GM19324 (cell line): ENCODE measurements at regions not wholly inside any gene's neighbourhood (a gene's known extent, or its start where the extent isn't known, plus 50 kb on each side); places are given as distances from the start of the nearest gene placed in this dataset.
"Not testable (repeated sequence)": the region's sequence is repeated elsewhere in the genome, so short reads cannot be mapped to it uniquely, and the experiment has no call there.

Source experiments
- ATAC-seq: cut with Tn5 transposase; IDR thresholded peaks from one replicate; pipeline ENCODE4 v1.9.1; 2021; ENCODE audit warnings: mild to moderate bottlenecking, moderate library complexity; ENCODE audit not compliant: unreplicated experiment, low FRiP score

- no peak for ATAC-seq
Measured at GRCh38 chr21:35206141-35207125, 157.3 kb upstream of the RUNX1 start.

DNA sequence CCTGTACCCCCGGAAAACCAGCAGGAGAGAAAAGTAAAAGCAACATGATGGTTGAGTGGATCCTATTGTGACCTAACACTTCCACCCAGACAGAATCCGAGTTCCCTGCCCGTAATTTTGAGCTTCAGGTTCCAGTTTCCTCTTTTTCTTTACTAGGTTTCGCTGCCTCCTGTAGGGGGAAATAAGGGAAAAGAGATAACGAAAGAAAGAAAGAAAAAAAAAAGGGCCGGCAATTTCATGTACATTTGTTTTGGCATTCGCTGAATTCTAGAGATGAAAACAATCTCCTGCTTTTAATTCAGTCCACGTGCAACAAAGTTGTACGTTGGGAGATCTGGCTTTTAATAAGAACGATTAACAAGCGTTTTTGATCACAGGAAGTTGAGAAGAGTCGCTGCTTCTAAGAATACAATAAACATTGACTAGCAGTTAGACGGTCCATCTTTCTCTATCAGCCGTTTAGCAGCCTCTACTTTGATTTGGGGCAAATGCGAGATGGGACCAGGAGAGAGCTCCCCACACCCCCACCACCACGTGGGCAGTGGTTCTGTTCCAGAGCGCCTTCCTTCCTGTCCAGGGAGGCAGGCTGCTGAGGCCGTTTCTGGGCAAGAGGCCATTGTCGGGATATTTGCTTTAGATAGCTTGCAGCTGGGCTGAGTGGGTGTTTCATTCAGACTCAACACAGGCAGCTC, 155.9 kb upstream of the RUNX1 start:
- no peak for ATAC-seq

- ATAC-seq, result no peak
Measured at GRCh38 chr21:35204125-35204524, 155.0 kb upstream of the RUNX1 start.

DNA sequence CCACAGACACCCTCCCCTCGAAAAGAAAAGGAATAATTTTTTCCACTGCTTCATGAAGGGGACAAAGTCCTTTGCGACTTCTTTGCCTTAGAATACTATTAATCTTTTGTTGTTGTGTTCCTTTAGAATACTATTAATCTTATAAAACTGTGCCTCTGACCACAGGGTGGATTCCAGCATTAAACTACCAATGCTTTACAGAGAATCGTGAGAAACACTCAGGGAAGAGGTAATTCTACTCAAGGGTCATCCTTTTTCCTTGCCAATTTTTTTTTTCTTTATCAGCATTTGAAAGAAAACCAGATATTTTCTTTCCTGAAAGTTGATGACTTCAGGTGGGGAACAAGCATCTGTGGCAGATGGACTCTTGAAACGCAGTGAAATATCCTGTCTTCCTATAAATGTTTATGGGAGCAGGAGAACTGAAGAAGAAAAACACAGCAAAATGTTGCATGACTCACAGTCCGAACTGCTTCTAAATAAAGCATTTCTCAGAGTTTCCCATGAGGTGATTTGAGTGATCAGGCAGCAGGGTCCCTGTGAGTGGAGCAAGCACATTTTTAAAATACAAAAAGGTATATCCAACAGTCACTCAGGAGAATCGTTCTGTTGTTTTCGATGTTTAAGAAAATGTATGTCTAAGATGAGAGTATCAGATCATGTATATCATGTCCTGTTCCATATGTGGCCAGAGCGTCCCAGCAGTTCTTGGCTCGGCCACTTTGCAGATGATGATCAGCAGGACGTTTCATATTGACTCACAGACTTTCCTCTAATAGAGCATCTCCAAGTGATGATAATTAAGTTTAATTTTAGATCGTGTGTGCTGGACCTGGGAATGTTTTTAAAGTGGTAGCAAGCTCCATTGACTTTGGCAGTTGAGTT, 154.2 kb upstream of the RUNX1 start:
- ATAC-seq, result no peak

GRCh38 chr21:35202431-35202830, 153.3 kb upstream of the RUNX1 start:
- no peak for ATAC-seq

DNA sequence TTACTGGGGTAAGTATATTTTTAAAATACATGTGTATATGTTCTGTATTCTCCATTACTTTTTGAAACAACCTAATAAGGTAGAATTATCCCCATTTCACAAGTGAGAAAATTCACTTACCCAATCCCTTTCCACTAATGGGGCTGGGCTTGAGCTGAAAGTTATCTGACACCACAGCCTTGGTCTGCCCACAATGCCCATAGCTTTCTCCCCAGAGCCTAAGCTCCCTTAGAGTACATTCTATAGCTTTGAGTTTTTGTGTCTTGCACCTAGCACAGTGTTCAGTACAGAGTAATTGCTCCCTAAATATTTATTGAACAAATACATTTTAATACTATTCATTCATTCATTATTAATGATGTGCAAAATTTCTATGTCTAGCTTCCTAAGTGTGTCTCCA, 152.7 kb upstream of the RUNX1 start:
- no peak for ATAC-seq

DNA sequence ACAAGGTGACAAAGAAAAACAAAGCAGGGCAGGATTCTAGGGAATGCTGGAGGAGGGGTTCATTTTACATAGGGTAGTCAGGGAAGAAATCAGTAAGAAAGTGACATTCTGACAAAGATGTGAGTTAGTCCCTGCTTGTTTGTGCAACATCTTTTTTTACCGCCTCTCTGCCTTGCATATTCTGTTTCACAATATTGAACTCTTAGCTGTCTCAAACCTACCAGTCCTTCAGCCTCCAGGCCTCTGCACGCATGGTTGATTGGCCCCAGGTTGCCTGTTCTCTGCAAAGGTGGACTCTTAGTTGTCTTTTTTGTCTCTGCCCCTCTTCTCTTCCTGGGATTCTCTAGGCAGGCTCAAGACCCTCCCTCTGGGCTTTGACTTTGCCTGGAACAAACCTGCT, 152.2 kb upstream of the RUNX1 start:
- ATAC-seq, result no peak

DNA sequence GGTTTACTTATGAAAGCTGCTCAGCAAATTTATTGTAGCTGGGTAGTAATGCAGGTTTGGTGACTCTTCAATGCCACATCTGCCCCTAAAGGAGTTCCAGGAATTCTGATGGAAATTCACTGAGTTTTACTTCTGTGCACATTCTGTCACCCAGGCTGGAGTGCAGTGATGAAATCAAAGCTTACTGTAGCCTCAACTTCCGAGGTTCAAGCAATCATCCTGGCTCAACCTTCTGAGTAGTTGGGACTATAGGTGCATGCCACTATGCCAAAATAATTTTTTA, 150.6 kb upstream of the RUNX1 start:
- ATAC-seq, result no peak

DNA sequence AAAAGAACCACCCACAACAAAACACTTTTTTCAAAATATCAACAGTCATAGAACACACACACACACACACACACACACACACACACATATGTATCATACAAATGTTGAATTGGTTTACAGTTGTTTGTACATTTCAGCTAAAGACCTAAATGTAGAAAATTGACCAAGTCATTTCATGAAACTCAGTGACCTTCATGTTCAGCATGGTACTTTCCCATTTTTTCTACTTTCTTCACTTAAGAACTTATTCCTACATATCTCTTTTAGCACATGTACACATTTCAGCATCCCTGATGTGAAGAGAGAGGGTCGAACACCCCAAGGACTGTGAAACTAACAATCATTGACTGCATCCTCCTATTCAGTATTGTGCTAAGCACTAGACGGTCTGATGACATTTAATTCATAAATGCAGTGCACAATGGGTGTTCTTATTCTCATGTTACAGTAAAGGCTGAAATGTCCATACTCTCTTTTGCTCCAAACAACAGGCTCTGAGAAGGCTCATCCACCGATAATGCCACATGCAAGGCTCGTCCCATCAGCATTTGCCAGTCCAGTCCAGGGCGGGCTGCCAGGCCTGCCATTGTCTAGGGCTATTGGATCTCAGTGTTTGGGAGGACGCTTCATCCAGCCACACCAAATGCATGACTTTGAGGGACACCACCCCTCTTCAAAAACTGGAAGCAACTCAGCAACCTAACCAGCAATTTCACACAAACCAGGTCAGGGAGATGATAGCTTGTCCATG, 150.1 kb upstream of the RUNX1 start:
- no peak for ATAC-seq

- no peak for ATAC-seq
Measured at GRCh38 chr21:35198565-35198964, 149.5 kb upstream of the RUNX1 start.

DNA sequence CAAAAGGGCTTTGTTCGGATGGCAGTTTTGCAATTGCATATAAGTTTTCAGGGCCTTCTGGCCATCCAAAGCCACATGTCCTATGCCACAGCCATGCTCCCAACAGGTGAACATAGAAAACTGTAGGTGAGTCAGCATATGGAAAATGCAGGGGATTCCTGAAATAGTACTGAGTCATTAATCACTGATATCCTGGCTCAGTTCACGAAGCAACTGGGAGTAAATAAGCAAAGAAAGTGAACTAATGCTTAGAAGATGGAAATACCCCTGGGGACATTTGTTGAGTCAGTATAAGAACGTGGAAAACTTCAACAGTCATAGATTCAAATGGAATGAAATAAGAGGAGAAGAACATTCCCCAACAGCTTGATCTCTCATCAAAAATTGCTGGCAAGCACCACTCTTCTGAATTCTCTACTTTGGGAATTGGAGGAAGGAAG, 148.9 kb upstream of the RUNX1 start:
- no peak for ATAC-seq

- no peak for ATAC-seq
Measured at GRCh38 chr21:35197191-35197590, 148.1 kb upstream of the RUNX1 start.

GRCh38 chr21:35196128-35196527, 147.0 kb upstream of the RUNX1 start:
- no peak for ATAC-seq

DNA sequence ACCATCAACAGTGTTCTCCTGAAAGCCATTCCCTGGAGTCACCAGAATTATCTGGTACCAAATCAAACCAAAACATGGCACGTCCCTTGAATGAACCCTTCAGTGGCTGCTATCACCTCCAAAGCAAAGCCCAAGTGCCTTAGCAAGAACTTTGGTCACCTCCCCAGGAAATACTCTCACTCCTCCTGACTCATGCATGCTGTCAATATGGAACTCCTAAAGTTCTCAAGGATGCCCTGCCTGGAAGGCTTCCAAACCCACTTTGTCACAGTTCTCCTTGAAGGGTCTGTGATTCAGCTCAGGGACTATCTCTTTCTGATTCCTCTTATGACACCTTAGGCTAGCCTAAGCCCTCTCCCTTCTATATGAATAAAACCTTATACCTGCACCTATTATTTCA, 146.1 kb upstream of the RUNX1 start:
- ATAC-seq, result no peak

DNA sequence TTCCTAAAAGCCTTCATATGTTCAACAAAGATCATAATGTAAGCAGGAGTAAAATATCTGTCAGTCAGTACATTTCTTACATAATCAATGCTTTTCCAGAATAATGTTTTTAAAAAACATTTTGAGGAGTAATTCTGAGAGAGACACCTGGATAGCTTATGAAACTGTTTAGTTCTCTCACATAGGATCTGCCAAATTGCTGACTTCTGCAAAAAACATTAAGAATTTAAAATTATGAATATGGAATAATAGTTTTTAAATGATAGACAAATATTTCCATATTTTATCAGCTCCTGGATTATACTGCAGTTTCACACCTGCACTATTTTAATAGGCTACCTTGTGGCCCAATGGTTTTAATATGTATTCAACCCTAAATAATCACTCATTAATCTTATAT, 142.7 kb upstream of the RUNX1 start:
- no peak for ATAC-seq

GRCh38 chr21:35191128-35191527, 142.0 kb upstream of the RUNX1 start:
- ATAC-seq, result no peak

DNA sequence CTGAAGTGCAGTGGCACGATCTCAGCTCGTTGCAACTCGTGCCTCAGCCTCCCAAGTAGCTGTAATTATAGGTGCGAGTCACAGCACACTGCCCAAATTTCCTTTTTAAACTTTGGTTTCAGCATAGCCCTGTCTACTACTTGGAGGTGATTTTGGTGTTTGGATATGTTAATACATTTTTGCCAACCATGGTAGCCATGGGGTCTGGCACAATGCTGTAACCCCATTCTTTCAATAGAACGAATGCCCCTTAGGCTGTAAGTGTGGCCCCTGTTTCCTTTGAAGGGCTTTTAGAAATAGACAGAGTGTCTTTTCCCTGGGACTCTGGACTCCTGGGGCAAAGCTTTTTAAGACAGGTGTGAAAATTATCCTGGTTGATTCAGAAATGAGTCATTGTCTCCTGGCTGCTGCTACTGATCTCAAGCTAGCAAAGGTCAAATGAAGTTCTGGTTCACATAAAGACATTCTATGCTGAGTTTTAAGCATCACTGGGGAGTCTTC, 141.1 kb upstream of the RUNX1 start:
- no peak for ATAC-seq

DNA sequence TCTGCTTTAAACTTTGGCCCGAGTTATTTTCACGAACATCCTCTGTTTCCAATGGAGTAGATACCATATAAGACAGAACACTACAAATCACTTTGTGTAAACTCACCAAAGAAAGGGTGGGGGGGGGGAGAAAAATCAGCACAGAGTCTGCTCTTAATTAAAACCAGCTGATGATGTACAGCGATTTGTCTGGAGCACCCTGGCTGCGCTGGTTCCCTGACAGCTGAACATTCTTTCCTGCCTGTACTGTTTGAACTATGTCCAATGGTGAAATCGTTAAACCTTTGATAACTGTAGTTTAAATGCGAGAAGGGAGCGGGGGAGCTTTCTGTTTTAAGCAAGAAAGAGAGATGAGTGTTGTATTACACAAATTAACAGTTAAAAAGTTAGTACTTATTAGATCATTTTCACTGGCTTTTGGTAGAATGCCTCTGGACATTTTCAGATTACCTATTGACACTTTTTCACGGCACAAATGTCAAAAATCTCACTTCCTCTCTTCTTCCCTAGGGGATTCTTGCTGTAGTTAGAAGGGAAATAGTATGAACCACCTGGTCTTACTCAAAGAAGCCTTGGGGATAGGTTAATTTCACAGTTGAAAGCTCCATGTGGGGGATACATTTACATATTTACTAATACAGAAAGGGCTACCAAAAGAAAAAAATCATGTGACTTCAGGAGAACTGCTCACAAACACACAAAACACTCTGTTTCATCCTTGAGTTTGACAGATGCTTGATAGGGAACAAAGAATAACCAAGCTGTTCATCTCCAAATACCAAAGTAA, 140.2 kb upstream of the RUNX1 start:
- no peak for ATAC-seq

DNA sequence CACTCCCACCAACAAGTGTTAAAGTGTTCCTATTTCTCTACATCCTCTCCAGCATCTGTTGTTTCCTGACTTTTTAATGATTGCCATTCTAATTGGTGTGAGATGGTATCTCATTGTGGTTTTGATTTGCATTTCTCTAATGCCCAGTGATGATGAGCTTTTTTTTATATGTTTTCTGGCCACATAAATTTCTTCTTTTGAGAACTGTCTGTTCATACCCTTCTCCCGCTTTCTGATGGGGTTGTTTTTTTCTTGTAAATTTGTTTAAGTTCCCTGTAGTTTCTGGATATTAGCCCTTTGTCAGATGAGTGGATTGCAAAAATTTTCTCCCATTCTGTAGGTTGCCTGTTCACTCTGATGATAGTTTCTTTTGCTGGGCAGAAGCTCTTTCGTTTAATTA, 134.3 kb upstream of the RUNX1 start:
- not testable (repeated sequence) for ATAC-seq
